IgD-negative memory B cell (primary cell): ENCODE measurements at regions not wholly inside any gene's neighbourhood (a gene's known extent, or its start where the extent isn't known, plus 50 kb on each side); places are given as distances from the start of the nearest gene placed in this dataset.

Source experiments
- H3K27ac Mint-ChIP-seq, 3 donors: one replicate each; pipeline ENCODE4 v1.8.0; 2020 to 2022; ENCODE audit warnings: mild to moderate bottlenecking in 3 of 3, mixed read lengths in 3 of 3, moderate library complexity in 1 of 3
- H3K27me3 Mint-ChIP-seq: one replicate; pipeline ENCODE4 v1.8.0; 2021; ENCODE audit warnings: mixed read lengths
- H3K36me3 Mint-ChIP-seq: one replicate; pipeline ENCODE4 v1.8.0; 2020; ENCODE audit warnings: mild to moderate bottlenecking, mixed read lengths
- H3K4me1 Mint-ChIP-seq, 3 donors: one replicate each; pipeline ENCODE4 v1.8.0; 2020 to 2022; ENCODE audit warnings: mixed read lengths in 3 of 3, mild to moderate bottlenecking in 1 of 3
- H3K4me3 Mint-ChIP-seq, 4 donors: one replicate each; pipeline ENCODE4 v1.8.0; 2020 to 2022; ENCODE audit warnings: mild to moderate bottlenecking in 4 of 4, mixed read lengths in 4 of 4, moderate library complexity in 3 of 4
- H3K9me3 Mint-ChIP-seq, 3 donors: one replicate each; pipeline ENCODE4 v1.8.0; 2020 to 2021; ENCODE audit warnings: mixed read lengths in 3 of 3, mild to moderate bottlenecking in 1 of 3

DNA sequence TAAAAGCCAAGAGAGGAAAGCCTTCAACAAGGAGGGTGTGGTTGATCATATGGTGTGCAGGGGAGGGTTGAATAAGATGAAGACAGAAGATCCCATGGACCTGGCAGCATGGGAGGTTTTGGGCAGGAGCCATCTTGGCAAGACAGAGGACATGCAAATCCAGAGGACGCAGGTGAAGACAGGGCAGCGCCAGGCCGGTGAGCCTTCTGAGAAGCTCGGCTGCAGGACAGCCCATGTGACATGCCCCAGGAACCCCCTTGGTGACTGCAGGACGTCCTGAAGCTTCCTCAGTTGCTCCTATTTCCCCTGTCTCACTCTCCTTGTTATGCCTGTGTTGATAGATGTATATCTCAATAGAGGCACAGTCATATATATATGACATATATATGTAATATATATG lies 159.4 kb downstream of the GADD45G start:
- no peaks in the 10 kb centered on the region for H3K9me3 Mint-ChIP-seq
- no peak overlapping the region for H3K4me3 Mint-ChIP-seq
- H3K27ac Mint-ChIP-seq: no peak overlapping the region
- H3K27me3 Mint-ChIP-seq: peaks cover 2% of the 10 kb centered on the region
- no peaks in the 10 kb centered on the region for H3K36me3 Mint-ChIP-seq
- H3K4me1 Mint-ChIP-seq: peaks cover 3 to 5% (median 4%) of the 10 kb centered on the region in 3 donors

DNA sequence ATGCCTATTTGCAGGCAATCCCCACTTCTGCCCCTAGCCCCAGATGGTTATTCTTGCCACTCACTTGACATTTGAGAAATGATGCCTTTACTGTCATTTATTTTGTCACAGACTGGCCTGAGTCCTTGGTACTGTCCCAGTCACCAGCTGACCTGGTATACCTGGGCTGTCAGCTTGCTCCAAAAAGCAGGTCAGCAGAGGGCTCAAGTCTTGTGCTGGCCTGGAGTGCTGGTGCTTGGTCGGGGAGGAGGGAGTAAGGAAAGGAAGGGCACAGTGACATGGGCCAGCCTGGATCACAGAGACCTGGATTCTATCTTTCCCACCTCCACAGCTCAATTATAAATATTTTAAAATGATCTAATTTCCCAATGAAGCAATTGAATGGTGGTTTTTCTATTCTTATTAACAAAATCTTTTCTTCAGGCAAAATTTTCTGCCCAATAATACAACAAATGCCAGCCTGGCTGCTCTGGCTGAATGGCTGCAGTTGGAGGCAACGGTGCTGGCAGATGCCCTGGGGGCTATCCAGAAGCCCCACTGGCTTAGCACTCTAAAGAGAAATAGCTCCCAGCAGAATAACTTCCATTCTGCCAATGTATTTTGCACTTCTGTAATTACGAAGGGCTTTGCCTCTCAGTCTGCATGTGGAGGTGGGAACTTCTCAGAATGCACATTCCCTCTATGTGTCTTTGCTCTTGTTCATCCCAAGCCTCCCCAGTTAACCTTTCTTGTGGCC lies 160.6 kb downstream of the GADD45G start:
- Mint-ChIP-seq H3K36me3 (no peaks in the 10 kb centered on the region), H3K27ac (no peak overlapping the region), H3K27me3 (peaks cover 2% of the 10 kb centered on the region), H3K4me1 (peaks cover 0 to 4% (median 1%) of the 10 kb centered on the region in 3 donors), H3K9me3 (no peaks in the 10 kb centered on the region), H3K4me3 (no peak overlapping the region)

DNA sequence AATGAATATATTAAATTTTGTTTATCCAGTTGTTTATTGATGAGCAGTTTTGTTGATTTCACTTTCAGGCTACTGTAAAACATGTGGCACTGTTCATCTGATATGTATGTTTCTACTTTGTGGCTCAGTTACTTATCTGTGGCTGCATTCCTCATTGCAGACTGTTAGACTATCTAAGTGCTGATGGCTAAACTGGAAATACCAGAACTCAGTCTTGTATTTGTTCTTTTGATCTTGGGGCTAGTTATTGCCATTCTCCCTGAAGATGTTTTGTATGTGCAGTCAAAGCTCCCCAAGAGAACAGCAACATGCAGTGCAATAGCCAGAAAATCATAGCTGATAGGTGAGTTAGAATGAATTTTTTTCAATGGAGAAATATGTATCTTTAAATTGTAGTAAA lies 162.2 kb downstream of the GADD45G start:
- peaks cover 0 to 5% (median 0%) of the 10 kb centered on the region in 3 donors for H3K4me1 Mint-ChIP-seq

DNA sequence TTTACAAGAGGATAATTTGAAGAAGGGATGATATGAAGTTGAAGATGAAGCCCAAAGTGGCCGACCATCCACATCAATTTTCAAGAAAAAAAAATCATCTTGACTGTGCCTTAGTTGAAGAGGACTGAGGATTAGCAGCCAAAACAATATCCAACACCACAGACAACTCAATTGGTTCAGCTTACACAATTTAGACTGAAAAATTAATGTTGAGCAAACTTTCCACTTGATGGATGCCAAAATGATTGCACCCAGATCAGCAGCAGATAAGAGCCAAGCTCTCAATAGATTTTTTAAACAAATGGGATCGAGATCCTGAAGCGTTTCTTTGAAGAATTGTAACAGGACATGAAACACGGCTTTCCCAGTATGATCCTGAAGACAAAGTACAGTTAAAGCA lies 163.2 kb downstream of the GADD45G start:
- H3K9me3 Mint-ChIP-seq: no peaks in the 10 kb centered on the region
- no peak overlapping the region for H3K27ac Mint-ChIP-seq
- peaks cover 2% of the 10 kb centered on the region for H3K27me3 Mint-ChIP-seq
- peaks cover 0 to 5% (median 0%) of the 10 kb centered on the region in 3 donors for H3K4me1 Mint-ChIP-seq
- no peak overlapping the region for H3K4me3 Mint-ChIP-seq
- no peaks in the 10 kb centered on the region for H3K36me3 Mint-ChIP-seq

More for the DNA sequence above, 162.2 kb downstream of the GADD45G start:
- no peaks in the 10 kb centered on the region for H3K36me3 Mint-ChIP-seq
- no peak overlapping the region for H3K27ac Mint-ChIP-seq
- H3K27me3 Mint-ChIP-seq: peaks cover 2% of the 10 kb centered on the region
- no peak overlapping the region for H3K4me3 Mint-ChIP-seq
- H3K9me3 Mint-ChIP-seq: no peaks in the 10 kb centered on the region

DNA sequence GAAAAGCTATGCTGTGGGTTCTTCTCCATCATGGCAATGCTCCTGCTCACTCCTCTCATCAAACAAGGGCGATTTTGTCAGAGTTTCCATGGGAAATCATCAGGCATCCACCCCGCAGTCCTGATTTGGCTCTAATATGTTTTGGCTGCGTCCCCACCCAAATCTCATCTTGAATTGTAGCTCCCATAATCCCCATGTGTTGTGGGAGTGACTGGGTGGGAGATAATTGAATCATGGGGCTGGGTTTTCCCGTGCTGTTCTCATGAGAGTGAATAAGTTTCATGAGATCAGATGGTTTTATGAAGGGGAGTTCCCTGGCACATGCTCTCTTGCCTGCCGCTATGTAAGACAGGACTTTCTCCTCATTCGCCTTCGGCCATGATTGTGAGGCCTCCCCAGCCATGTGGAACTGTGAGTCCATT lies 163.8 kb downstream of the GADD45G start:
- H3K4me1 Mint-ChIP-seq: peaks cover 0 to 5% (median 0%) of the 10 kb centered on the region in 3 donors
- no peaks in the 10 kb centered on the region for H3K9me3 Mint-ChIP-seq
- no peaks in the 10 kb centered on the region for H3K36me3 Mint-ChIP-seq
- H3K4me3 Mint-ChIP-seq: no peak overlapping the region
- peaks cover 4% of the 10 kb centered on the region for H3K27me3 Mint-ChIP-seq
- H3K27ac Mint-ChIP-seq: no peak overlapping the region

DNA sequence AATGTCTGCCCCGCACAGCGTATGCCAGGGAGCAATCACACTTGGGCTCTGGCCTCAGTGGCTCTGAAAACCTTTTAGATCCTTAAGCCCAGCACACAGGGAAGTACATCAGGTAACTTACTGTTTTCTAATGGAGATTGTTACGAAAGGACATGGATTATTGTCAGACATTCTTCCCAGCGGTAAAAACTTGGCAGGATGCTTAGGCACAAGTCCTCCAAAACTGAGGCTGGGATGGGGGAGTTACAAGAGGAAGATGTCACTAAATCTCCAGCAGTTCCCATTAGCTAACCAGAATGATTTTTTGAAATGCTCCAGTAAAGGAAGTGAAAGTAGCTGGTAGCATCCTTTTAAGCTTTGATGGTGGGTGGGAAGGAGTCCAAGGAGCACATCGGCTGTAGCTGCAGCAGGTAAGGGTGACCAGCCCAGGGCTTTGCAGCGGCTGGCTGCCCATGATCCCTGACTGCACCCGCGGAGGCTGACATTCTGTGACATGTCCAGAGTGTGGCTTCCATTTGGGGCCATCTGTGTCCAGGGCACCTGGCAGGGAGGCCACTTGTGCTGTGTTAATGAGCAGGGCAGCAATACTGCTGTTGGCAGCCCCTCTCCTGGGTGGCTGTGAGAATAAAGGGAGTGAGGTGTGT lies 165.8 kb downstream of the GADD45G start:
- H3K9me3 Mint-ChIP-seq: no peaks in the 10 kb centered on the region
- peak overlapping the region in 1 of 3 donors; percentile 82 for H3K27ac Mint-ChIP-seq
- H3K36me3 Mint-ChIP-seq: no peaks in the 10 kb centered on the region
- H3K4me3 Mint-ChIP-seq: peak overlapping the region in 1 of 4 donors; percentile 65
- H3K27me3 Mint-ChIP-seq: peaks cover 4% of the 10 kb centered on the region
- H3K4me1 Mint-ChIP-seq: peaks cover 0 to 5% (median 0%) of the 10 kb centered on the region in 3 donors

DNA sequence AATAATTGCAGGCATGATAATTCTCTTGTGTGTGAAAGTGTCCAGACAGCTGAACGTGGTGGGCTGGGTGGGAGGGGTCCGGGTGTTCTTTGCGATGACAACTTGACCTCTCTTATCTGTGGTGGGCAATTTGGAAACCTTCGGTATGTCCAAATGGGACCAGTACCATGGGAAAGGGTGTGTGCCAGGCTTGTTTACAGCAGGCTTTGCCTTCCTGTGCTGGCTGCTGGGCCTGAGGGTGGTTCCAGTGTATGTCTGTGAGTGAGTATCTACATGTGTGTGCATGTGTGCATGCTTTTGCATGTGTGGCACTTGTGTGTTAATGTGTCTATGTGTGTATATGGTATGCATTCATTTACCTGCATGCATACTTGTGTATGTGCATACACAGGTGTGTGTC lies 166.4 kb downstream of the GADD45G start:
- peaks cover 0 to 5% (median 0%) of the 10 kb centered on the region in 3 donors for H3K4me1 Mint-ChIP-seq
- no peaks in the 10 kb centered on the region for H3K9me3 Mint-ChIP-seq
- peak overlapping the region in 1 of 3 donors; percentile 82 for H3K27ac Mint-ChIP-seq
- H3K27me3 Mint-ChIP-seq: peaks cover 4% of the 10 kb centered on the region
- no peaks in the 10 kb centered on the region for H3K36me3 Mint-ChIP-seq
- H3K4me3 Mint-ChIP-seq: no peak overlapping the region

DNA sequence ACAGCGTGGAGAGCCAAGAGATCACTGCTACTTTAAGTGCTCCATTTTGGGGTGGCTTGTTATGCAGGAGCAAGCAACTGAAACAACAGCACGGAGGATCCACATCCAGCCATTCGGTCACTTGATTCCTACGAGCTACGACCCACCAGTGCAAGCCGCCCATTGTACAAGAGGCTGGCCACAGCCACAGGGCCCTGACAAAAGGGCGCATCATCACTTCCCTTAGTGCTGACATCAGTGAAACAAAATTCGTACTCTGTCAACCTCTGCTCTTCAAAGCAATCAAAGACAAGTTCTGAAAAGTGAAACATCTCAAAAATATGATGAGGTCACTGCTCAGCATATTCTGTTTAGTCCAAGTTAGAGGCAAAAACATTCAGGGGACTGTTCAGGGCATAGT lies 168.4 kb downstream of the GADD45G start:
- no peaks in the 10 kb centered on the region for H3K36me3 Mint-ChIP-seq
- no peaks in the 10 kb centered on the region for H3K9me3 Mint-ChIP-seq
- peaks cover 4% of the 10 kb centered on the region for H3K27me3 Mint-ChIP-seq
- H3K4me3 Mint-ChIP-seq: no peak overlapping the region
- H3K27ac Mint-ChIP-seq: no peak overlapping the region
- H3K4me1 Mint-ChIP-seq: peaks cover 0 to 5% (median 0%) of the 10 kb centered on the region in 3 donors

DNA sequence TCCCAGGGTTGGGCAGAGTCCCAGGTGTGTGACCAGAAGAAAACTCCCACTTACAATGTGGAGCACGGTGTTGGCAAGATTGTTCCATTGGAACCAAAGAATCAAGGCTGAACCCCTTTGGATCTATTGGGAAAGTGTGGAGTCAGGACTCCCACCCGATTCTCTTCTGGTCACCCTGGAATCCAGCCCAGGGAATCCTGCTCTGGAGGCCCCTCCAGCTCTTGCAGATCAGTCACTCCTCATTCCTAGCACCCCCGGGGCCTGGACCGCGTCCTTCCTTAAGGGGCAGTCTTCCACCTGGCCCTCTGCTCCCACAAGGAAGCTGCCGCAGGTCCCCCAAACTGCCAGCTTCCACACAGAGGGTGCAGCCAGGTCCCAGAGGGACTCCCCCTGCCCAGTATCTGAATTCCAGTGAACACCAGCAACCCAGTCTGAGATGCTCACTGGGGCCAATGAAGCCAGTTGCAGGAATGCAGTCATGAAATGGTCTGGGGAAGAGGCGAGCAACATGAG lies 170.1 kb downstream of the GADD45G start:
- Mint-ChIP-seq H3K27me3 (peaks cover 1% of the 10 kb centered on the region), H3K4me3 (no peak overlapping the region), H3K27ac (no peak overlapping the region), H3K36me3 (peaks cover 1% of the 10 kb centered on the region), H3K4me1 (peaks cover 0 to 3% (median 0%) of the 10 kb centered on the region in 3 donors), H3K9me3 (no peaks in the 10 kb centered on the region)

DNA sequence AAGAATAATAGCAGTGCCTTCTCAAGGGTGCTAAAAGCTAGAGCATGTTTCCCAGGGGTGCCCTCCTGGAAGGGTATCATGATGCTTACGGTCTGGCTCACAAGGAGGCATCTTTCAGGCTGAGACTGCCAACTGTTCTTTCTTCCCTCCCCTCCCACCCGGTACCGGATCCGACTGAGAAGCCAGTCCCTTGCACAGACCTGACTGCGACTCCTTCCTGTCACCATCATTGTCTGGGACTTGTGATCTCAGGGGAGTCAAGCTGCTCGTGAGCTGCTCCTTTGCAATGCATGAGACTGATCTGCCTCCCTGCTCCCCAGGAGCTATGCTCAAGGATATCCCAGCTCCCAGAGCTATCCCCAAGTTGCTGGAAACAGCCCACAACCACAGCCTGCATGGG lies 170.8 kb downstream of the GADD45G start:
- H3K4me1 Mint-ChIP-seq: peaks cover 0 to 3% (median 0%) of the 10 kb centered on the region in 3 donors
- H3K9me3 Mint-ChIP-seq: no peaks in the 10 kb centered on the region
- H3K27me3 Mint-ChIP-seq: peaks cover 1% of the 10 kb centered on the region
- H3K36me3 Mint-ChIP-seq: peaks cover 1% of the 10 kb centered on the region
- no peak overlapping the region for H3K4me3 Mint-ChIP-seq
- no peak overlapping the region for H3K27ac Mint-ChIP-seq

DNA sequence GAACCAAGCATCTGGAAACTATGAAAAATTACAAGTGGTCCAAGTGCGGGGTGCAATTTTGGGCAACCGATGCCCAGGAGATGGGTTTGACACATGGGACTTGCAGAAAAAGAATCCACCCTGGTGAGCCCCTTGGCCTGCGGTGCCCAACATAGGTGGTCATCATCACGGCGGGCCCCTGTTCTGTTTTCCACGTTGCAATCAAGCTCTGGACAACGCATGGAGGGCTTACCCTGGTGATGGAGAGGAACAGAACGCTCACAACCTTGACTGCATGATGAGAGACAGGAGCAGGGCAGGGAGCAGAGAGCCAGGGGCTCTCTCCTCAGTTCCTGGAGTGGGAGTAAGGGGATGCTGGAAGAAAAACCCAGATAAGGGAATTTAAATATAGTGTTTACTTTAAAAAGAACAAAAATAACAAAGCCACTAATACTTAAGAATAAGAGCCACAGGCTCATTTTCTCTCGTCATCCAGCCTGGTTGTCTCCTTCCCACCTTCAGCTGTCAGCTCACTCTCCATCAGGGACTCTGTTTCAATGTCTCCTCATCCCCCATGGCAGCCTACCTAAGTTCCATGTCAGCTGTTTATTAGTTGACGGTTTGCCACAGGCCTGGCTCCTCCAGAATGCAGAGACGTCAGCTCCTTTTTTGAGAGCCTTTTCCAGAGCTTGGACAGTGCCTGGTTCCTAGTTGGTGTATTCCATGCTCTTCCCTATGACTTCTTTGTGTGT lies 172.1 kb downstream of the GADD45G start:
- H3K4me1 Mint-ChIP-seq: peaks cover 4 to 7% (median 7%) of the 10 kb centered on the region in 3 donors
- no peaks in the 10 kb centered on the region for H3K9me3 Mint-ChIP-seq
- no peak overlapping the region for H3K27ac Mint-ChIP-seq
- peaks cover 1% of the 10 kb centered on the region for H3K36me3 Mint-ChIP-seq
- no peak overlapping the region for H3K4me3 Mint-ChIP-seq
- peaks cover 4% of the 10 kb centered on the region for H3K27me3 Mint-ChIP-seq

DNA sequence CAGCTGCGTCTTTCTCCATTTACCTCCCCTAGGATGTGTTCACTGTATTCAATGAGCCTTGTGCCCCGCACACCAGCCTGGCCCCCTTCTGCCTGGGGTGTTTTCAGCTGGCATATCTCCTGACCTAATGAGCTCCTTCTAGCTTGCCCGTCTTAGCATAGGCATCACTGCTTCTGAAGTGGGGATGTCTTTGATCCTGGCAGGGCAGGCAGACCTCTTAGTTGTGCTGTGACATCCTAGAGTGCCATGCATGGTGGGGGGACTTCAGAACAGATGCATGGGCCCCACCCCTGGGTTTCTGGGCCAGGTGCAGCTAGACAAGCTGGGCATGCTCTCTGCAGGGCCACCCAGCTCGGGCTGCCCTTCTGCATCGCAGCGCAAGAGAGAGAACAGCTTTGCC lies 172.7 kb downstream of the GADD45G start:
- Mint-ChIP-seq H3K27me3 (peaks cover 4% of the 10 kb centered on the region), H3K36me3 (peaks cover 1% of the 10 kb centered on the region), H3K4me3 (no peak overlapping the region), H3K4me1 (peaks cover 5 to 13% (median 12%) of the 10 kb centered on the region in 3 donors), H3K27ac (no peak overlapping the region), H3K9me3 (no peaks in the 10 kb centered on the region)

DNA sequence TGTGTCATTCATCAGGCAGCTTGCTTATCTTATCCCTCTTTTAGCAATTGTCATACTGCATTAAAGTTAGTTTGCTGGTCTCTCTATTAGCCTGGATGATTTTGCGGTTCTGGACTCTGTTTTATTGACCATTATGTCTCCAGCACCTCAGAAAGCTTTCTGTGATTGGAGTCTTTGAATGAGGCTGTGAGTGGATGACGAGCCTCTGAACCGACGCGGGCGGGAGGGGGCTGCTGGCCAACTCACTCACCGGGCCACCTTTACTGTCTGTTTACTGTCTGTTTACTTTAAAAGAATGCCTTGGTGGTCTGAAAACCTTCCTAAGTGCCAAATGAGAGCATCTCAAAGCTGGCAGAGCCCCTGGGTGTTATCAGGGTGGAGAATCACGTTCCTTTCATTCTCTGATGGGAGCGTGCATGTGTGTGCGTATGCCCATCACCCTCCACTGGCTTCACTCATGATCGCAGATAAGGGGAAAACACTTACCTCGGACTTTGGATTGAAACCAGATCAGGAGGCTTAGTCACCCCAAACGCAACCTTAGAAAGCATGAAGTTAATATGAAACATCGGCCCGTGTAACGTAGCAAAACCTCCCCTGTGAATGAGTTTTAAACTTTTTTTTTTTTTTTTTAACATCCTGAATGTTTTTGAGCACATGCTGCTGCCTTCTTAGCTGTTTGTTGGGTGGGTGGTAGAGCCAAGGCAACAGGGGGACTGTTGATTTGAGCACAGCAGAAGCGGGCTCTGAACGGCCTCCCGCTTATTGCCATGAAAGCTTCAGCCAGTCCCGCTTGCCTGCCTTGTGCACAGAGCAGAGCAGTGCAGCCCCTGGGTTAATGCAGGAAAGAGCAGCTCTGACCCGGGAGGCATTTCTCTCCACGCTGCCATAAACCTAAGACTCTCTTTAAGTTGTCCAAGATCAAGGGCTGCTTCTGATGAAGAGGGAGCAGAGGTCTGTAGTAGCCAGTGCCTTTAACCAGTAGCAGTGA lies 173.6 kb downstream of the GADD45G start:
- no peaks in the 10 kb centered on the region for H3K9me3 Mint-ChIP-seq
- H3K36me3 Mint-ChIP-seq: peaks cover 1% of the 10 kb centered on the region
- H3K4me3 Mint-ChIP-seq: no peak overlapping the region
- H3K27me3 Mint-ChIP-seq: peaks cover 2% of the 10 kb centered on the region
- peak overlapping the region in 1 of 3 donors; percentile 51 for H3K27ac Mint-ChIP-seq
- H3K4me1 Mint-ChIP-seq: peaks cover 5 to 13% (median 12%) of the 10 kb centered on the region in 3 donors
